Right ventricle myocardium inferior (tissue), 1 donor: ENCODE measurements at regions not wholly inside any gene's neighbourhood (a gene's known extent, or its start where the extent isn't known, plus 50 kb on each side); places are given as distances from the start of the nearest gene placed in this dataset.
A peak's percentile ranks its signal among the peaks of the same experiment; 100 is the strongest.

Experiments
- ATAC-seq: fragments of 200-7000 bp; cut with Tn5 transposase; one replicate; pipeline ENCODE4 v1.9.1; 2020; ENCODE audit warnings: mild to moderate bottlenecking, moderate library complexity
- DNase-seq: peaks from one replicate; pipeline ENCODE4 v3.0.0; 2021; ENCODE audit errors: missing footprints
- intact Hi-C: fragments of 100-400 bp; cut with DNase I; formaldehyde crosslinking; loops from one replicate; pipeline ENCODE4 v1.11.0; 2022
- donor health status: DM: no; HTN: yes; CAD: no; lungs with severe emphysema.

GRCh38 chr9:1373445-1373844 is 323.3 kb downstream of the DMRT2 start:
- ATAC-seq (no peak), DNase-seq (no peak)
- intact Hi-C loops: no loop called here

- DNase-seq (no peak), ATAC-seq (peak; percentile 39)
- intact Hi-C loops: no loop called here
Observed at GRCh38 chr9:1383899-1384455, 333.8 kb downstream of the DMRT2 start.

DNA sequence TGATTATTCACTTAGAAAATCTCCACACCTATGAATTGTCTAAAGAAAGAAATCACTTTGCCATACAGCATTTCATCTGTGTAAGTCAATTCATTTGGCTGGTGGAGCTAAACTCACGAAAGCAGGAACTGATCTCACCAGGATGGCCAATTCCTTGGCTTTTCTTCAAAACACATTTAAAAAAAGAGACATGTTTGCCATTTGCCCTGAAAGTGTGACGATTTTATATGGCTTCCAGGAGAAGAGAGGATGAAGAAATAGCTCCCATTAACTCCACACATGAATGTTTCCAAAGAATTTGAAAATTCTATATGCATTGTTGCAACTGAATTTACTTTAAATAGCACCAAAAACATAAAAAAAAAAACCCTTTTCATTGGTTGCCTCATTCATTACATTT is 334.7 kb downstream of the DMRT2 start:
- no peak for DNase-seq
- ATAC-seq: no peak
- intact Hi-C loops: no loop called here

- DNase-seq: no peak
- ATAC-seq: no peak
- intact Hi-C loops: no loop called here
Observed at GRCh38 chr9:1386420-1386819, 336.3 kb downstream of the DMRT2 start.

GRCh38 chr9:1388216-1388615 is 338.1 kb downstream of the DMRT2 start:
- ATAC-seq: no peak
- DNase-seq: no peak
- intact Hi-C loops: no loop called here

GRCh38 chr9:1400983-1401382 is 350.8 kb downstream of the DMRT2 start:
- intact Hi-C loops: no loop called here
- ATAC-seq: no peak

DNA sequence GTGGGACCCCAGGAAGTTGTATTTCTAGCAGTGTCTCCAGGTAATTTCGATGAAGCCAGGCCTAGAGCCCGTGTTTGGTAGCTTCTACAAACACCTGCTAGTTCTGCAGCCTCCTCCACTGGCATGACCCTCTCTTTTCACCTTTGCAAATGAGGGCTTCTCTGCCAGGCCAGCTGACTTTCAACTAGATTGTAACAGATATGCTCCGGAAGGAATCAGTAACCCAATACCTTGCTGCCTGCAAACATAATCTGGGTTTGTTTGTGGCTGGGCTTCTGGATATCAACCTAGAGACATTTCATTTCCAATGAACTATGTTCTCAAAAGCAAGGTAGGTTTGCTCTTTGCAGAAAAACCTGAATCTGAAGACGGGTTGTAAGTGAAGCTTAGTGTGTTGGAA is 354.8 kb downstream of the DMRT2 start:
- intact Hi-C loops: no loop called here
- DNase-seq: no peak

More at GRCh38 chr9:1400983-1401382, 350.8 kb downstream of the DMRT2 start:
- no peak for DNase-seq

GRCh38 chr9:1411826-1412225 is 361.7 kb downstream of the DMRT2 start:
- DNase-seq (no peak), ATAC-seq (no peak)
- intact Hi-C loops: no loop called here

More for the DNA sequence above, 354.8 kb downstream of the DMRT2 start:
- ATAC-seq: no peak

DNA sequence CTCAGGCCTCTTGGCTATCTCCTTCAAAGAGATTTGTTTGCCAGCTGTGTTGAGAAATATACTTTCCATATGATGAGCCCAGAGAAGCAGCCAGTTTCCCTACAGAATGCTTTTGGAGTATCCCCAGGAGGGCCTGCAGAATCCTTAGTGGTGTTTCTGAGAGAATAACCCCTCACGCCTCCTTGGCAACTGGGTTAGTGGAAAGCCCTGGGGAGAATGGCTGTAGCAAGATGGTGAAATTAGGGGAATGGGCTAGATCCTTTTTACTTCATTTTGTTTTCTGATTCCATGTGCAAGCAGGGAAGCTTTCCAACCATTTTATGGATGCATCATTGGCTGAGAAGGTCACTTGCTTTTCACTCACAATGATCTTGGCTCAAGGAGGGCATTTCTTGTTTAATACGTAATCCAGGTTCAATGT is 364.6 kb downstream of the DMRT2 start:
- intact Hi-C loops: no loop called here
- no peak for ATAC-seq
- DNase-seq: no peak

GRCh38 chr9:1415146-1415545 is 365.0 kb downstream of the DMRT2 start:
- DNase-seq: no peak
- no peak for ATAC-seq
- intact Hi-C loops: no loop called here

DNA sequence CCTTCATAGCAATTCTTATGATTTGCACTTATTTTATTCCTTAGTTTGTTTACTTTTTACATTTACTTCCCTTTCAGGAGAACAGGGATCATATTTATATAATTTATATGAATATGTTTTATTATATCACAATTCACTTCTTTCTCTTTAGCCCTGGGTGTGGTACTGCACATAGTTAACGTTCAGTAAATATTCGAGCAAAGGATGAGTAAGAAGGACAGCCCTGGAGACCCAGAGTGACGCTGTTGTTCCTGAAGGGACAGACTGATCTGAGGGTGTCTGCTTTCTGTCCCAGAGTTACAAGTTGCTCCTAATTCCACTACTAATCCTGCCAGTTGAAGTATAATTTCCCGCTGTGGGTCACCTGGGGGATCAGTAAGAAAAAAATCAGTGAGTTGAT is 366.1 kb downstream of the DMRT2 start:
- ATAC-seq: no peak
- no peak for DNase-seq
- intact Hi-C loops: no loop called here

DNA sequence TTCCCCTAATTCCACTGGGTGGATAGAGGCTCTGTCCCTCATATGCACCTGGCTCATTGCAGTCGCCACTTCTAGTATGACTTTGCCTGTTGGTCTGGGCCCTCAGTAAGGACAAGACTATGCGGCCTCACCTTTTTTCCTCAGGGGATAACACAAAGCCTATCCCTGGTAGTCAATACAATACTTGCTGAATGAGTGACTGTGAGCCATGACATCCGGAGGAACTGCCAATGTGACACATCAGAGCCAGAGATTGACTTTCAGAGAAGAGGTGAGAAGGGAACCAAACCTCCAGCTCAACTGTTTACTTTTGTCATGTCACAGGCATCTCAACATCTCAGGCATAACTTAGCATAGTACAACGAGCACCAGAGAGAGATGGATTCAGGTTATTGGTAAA is 371.3 kb downstream of the DMRT2 start:
- no peak for ATAC-seq
- DNase-seq: no peak
- intact Hi-C loops: no loop called here

- ATAC-seq (no peak), DNase-seq (no peak)
- intact Hi-C loops: loop anchor here (2.0 kb wide), 1 partner anchor 327 kb away; no protein-coding TSS in a partner anchor
Observed at GRCh38 chr9:1427875-1428274, 377.7 kb downstream of the DMRT2 start.

DNA sequence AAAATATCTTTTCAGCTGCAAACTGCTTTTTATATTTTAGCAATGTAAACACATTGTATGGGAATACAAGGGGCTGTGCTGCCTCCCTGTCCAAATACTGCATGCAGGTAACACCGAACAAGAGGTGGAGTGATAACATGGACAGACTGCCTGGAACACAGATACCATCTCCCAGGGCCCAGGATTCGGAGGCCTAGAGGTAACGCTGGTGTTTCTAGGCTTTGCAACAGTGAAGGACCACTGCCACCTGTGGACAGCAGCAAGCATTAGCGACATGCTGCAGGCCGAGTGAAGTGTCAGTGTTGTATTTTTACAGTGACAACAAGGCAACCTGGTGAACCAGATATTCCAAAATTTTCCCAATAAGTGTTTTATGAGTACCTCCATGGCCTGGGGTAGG is 379.1 kb downstream of the DMRT2 start:
- ATAC-seq (no peak), DNase-seq (no peak)
- intact Hi-C loops: loop anchor here (2.0 kb wide), 1 partner anchor 328 kb away; no protein-coding TSS in a partner anchor

DNA sequence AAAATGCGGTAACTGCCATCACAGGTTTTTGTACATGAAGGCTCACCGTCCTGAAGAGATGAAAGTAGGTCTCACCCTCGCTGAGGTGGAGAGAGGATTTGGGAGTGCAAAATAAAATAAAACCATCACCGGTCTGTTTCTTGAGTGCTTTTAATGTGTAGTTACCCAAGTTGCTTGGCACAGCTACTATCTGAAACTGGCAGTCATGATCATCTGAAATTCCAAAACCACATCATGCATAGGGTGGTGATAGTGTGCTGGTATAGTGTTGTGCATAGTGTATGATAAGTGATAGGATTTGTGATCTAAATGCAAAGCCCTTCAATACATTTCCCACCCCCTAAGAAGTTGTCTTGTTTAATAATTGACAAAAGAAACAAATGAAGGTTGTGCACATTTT is 381.3 kb downstream of the DMRT2 start:
- intact Hi-C loops: no loop called here
- ATAC-seq: no peak
- no peak for DNase-seq

GRCh38 chr9:1434052-1434767 is 384.1 kb downstream of the DMRT2 start:
- DNase-seq: no peak
- ATAC-seq: no peak
- intact Hi-C loops: no loop called here

DNA sequence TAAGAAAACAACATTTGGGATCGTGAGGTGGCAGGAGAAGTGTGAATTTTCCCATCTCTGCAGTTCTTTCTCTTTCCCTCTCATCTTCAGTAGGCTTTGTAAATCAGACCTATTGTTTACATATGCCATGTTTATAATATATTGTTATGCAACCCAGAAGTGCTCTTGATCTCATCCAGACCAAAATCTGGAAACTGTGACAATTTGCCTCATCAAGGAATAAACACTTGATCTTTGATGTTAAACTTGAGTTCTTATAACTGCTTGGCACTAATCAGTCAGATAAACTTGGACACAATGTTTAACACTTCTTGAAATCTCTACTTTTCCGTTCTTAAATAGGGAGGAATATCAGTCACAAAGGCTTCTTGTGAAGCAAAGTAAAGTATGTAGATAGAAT is 384.7 kb downstream of the DMRT2 start:
- DNase-seq: no peak
- intact Hi-C loops: no loop called here
- no peak for ATAC-seq

GRCh38 chr9:1440256-1440655 is 390.1 kb downstream of the DMRT2 start:
- DNase-seq: no peak
- intact Hi-C loops: no loop called here
- no peak for ATAC-seq

DNA sequence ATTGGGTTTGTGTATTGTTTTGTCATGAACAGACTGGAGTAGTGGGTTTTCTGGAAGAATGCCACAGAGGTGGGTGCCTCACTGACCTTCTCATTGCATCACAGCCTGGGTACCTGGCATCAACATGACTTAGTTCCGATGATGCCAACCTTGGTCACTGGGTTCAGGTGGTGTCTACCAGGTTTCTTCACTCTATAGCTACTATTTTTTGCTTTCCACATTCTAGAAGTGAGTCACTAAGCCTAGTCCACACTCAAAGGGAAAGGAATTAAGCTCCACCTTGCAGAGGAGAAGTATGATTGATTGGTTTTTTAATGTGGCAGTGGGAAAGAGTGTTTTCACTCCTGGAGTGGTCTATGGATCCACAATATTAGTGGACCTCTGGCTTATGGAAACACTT is 391.9 kb downstream of the DMRT2 start:
- intact Hi-C loops: no loop called here
- ATAC-seq: no peak
- DNase-seq: no peak

- intact Hi-C loops: no loop called here
- DNase-seq: no peak
- ATAC-seq: no peak
Observed at GRCh38 chr9:1443450-1443849, 393.3 kb downstream of the DMRT2 start.

DNA sequence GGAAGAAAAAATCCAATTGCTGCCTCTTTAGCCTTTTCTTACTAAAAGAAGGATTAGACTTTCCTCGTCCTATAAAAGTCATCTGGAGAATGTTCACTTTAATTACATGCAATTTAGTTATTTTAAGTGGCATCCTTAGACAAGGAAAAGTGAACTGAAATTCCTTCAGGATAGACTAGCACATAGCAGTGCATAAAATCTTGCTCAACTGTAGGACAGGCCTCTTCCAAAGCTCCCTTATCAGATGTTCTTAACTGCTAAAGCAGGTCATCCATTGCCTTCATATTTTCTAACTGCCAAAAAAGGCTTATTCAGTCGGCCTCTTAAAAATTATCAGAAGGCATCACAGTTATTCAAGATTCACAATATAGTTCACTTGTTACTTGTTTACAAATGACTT is 396.5 kb downstream of the DMRT2 start:
- ATAC-seq (no peak), DNase-seq (no peak)
- intact Hi-C loops: no loop called here
